ENCODE measurements at regions not wholly inside any gene's neighbourhood (a gene's known extent, or its start where the extent isn't known, plus 50 kb on each side); places are given as distances from the start of the nearest gene placed in this dataset.

GRCh38 chr1:182331387-182331786 is 60.2 kb downstream of the GLUL start:
- TF ChIP-seq CTCF (IDR thresholded peaks at IDR 0.05) (no peak), POLR2A (IDR thresholded peaks at IDR 0.05) (no peak), EP300 (IDR thresholded peaks at IDR 0.05; ENCODE audit: low read depth) (no peak)
